Activated CD4-positive, alpha-beta T cell treated with anti-CD3 and anti-CD28 coated beads, Interleukin-10, Interleukin-2, amounts not matched to agents 100 ng/mL and 50 ng/mL, durations not matched to agents 16 hours and 8 hours (primary cell): ENCODE measurements at regions not wholly inside any gene's neighbourhood (a gene's known extent, or its start where the extent isn't known, plus 50 kb on each side); places are given as distances from the start of the nearest gene placed in this dataset.
"Not testable (repeated sequence)": the region's sequence is repeated elsewhere in the genome, so short reads cannot be mapped to it uniquely, and the experiment has no call there.

ENCODE experiments used
- DNase-seq: peaks from one replicate; pipeline ENCODE4 v3.0.0-alpha.2; 2020

DNA sequence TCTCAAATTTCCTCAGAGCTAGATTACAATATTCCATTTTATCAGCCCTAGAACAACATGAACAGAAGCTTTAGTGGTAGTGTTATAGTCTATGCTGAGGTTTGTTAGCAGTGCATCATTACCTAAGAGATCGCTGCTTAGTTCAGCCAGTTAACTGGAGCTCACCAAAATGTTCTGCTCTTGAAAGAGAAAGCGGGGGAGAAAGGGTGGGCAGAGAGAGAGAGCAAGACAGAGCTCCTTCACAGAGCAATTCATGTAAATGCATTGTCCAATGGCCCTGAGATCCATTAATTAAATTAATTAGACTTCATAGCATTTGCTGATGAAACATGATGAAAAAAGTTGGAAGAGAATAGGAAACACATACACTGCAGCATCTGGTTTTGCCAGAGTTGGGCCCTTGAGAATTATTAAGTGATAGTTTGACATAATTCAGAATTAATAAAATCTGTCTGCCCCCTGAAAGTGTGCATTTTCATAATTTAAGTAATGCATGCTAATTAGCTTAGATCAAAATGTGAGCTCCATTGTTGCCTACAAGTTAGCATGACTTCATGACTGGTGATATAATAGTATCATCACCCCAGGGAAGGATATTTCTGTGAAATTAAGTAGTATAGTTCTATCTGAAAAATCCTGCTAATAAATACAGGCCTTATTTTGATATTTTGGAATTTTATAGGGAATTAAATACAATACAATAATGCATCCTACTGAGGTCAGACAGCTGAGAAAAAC lies 86.9 kb upstream of the LYSMD4 start:
- no peak for DNase-seq

DNA sequence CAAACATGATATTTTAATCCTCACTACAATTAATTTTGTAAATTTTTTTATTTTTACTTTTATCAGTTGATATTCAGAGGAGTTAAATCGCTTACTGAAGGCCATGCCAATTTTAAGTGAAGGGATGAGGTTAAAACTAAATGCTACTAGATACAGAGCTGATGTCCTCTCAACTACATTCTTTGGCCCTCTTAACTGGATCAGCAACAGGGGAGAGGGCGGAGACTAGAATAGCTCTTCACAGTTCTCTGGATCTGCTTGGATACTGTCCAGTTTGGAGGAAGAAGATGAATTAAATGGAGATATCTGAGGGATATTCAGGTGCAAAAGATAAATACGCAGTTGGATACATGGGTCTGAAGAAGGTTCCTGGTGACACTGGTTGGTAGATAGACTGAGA lies 85.6 kb upstream of the LYSMD4 start:
- no peak for DNase-seq

DNA sequence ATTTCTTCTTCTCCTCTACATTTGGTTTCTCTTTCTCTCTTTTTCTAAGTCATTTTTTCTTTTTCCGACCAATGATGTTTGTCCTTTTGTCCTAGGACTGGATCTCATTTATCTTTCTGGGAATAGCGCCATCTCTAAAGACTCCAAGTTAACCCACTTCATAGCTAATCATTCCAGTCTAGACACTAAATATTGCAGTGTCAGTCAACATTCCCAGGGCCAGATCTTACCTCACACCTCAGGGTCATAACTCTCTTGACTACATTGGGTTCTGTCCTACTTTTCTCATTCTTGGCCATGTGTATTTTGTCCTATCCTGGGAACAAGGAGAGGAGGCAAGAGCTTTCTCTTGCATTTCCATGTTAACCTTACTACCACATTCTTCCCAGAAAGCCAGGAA lies 83.6 kb upstream of the LYSMD4 start:
- DNase-seq: not testable (repeated sequence)

DNA sequence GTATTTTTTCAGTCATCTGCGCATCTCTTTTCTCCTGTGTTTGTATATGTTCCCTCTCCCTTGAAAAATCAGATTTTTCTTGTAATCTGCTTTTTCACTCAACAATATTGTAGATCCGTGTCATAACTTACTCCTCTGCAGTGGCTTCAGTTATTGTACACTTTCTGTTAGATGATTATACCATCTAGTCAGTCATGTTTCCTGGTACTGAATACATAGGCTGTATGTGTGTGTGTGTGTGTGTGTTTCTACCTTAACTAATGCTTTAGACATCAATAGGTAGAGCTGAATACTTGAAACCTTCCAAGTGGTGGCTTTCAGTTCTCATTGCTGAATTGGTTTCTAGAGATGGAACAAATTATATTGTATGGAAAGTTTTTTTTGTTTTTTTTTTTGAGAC lies 77.4 kb upstream of the LYSMD4 start:
- peak; percentile 48 for DNase-seq

DNA sequence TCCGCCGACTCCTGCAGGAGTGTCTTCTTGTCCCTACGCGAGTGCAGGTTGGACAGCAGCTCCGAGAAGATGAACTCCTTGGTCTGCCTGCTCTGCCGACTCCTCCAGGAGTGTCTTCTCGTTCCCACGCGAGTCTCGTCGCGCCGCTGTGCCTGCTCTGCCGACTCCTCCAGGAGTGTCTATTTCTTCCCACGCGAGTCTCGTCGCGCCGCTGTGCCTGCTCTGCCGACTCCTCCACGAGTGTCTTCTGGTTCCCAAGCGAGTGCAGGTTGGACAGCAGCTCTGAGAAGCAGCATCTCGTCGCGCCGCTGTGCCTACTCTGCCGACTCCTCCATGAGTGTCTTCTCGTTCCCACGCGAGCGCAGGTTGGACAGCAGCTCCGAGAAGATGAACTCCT lies 66.6 kb upstream of the LYSMD4 start:
- not testable (repeated sequence) for DNase-seq

DNA sequence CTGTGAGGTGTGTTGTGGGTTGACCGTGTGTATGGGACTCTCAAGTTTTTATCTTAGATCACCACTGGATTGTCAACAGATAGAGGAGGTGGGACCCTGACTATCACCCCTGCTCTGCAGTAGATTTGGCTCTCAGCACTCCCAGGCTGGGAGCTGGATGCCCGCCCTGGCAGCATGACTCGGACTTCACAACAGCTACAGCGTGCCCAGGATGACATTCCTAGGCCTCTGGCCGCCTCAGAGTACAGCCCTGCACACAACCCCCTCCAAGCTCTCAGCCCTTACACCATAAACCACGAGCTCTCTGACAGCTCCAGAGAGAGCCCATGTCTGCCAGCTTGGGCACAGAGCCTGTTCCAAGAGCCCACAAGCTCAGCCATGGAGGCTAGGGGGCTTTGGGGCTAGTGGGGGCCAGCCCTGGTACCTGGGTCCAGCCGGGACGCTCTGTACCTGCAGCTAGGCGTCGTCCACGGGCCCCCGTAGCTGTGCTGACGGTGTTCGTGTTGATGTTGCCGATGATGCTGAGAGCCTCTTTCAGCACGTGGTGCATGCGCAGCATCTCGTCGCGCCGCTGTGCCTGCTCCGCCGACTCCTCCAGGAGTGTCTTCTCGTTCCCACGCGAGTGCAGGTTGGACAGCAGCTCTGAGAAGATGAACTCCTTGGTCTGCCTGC lies 66.1 kb upstream of the LYSMD4 start:
- not testable (repeated sequence) for DNase-seq

DNA sequence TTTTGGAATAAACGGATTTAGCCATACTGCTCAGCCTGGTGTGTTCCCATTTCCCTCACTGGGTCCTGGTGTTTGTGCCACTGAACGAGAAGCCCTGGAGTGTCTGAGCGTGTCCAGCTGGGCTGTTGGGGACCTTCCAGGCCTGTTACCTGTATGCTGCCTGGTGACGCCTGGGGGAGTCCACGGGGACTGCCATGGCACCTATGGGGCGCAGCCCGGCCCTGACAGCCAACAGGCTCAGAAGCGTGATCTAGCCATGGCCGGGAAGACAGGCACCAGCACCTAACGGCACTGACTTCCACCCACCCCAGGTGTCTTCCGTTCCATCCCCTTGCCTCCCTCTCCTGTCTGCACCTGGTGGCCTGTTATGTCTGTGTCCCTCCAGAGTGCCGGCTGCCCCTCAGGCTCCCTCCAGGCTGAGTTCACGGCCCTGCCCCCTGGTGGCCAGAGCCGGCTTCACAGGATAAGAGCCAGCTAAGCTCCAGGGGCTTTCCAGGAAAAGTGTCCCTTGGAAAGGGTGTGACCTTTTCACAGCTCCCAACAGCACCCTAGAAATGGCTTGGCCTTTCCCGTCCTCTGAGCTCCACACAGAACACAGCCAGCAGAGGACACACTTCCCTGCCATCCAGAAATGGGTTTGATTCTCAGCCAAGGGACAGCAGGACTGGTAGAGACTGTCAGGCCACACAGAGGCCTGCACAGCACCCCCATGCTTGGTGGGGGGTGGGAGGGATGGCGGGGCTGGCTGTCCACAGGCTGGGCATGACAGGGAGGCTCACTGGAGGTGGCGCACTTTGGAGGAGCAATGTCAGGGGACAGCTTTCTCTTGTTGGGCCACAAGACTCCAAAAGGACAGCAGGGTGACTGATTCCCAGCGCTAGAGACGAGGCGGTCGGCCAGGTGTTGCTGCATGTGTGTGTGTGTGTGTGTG lies 64.0 kb upstream of the LYSMD4 start:
- not testable (repeated sequence) for DNase-seq

DNA sequence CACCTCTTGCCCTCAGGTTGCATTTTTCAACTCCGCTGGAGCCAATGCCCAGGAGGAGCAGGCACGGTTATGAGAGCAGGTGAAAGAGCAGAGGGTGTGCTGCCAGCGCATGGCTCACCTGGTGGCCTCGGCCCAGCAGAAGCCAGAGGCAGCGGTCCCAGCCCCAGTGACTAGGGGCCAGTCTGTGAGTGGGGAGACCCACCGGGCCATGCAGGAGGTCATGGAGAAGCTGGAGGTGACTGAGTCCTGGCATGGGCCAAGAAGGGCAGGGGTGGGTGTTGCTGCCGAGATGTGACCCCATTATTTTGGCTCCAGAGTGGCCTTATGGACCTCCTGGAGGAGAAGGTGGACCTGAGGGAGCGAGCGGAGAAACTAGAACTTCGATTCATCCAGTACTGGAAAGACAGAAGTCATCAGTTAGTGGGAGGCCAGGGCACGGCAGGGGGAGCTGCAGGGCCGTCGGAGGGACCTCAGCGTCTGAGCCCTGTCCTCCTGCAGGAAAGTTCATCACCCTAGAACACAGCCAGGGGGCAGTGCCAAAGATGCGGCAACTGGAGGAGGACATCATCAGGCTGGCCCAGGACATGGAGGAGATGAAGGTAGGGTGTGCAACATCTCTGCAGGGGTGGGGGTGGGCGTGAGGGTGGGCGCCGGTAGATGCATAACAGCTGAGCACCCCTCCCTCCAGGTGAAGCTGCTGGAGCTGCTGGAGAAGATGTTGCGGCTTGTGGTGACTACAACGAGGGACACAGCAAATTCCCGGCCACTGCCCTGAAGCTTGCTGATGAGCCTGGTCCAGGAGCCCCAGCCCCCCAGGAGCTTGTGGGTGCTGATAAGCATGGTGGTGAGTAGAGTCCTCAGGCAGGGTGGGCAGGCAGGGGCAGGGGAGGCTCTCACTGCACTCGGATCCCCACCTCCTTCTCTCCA lies 58.9 kb upstream of the LYSMD4 start:
- not testable (repeated sequence) for DNase-seq

DNA sequence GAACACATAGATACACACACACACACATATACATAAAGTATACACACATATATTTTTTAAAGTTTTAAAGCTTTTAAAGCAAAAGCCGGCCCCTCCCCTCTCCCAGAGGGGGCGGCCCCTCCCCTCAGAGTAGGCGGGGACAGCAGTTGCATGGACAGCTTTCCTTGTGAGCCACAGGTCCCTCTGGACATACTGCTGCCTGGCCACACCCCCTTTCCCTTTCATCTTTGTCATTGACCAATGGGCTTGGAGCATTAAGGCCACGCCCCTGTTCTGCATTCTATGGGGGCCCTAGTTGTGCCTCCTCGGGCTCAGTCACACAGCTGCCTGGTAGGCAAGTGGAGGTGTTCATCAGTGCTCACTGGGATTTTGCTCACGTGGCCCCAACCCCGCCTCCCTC lies 57.5 kb upstream of the LYSMD4 start:
- DNase-seq: not testable (repeated sequence)

DNA sequence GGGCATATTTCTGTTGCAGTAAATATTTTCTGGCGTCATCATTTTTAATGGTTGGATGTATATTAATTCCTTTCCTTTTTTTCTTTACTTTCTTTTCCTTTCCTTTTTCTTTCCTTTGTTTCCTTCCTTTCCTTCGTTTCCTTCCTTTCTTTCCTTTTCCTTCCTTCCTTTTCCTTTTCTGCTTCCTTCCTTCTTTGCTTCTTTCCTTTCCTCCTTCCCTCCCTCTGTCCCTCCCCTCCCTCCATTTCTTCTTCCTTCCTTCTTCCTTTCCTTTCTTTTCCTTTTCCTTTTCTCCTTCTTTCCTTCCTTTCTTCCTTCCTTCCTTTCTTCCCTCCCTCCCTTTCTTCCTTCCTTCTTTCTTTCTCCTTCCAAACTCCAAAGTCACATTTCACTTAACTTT lies 54.9 kb upstream of the LYSMD4 start:
- no peak for DNase-seq

DNA sequence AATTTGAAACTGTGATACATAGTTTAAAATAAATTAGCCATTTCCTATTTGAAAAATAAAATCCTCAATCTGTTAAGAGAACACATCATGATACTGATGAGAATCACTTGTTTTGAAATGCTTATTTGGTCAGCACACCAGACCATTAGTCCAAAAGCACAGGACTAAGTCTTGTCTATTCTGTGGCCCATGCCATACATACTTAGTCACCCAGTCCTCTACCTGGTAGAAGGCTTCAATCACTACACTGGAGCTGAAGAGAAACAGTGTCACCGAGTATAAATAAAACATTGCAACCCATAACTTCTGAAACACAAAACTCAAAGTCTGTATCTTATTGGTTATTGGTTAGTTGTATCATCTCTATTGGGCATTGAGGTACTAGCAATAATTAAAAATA lies 51.6 kb upstream of the LYSMD4 start:
- DNase-seq: not testable (repeated sequence)

DNA sequence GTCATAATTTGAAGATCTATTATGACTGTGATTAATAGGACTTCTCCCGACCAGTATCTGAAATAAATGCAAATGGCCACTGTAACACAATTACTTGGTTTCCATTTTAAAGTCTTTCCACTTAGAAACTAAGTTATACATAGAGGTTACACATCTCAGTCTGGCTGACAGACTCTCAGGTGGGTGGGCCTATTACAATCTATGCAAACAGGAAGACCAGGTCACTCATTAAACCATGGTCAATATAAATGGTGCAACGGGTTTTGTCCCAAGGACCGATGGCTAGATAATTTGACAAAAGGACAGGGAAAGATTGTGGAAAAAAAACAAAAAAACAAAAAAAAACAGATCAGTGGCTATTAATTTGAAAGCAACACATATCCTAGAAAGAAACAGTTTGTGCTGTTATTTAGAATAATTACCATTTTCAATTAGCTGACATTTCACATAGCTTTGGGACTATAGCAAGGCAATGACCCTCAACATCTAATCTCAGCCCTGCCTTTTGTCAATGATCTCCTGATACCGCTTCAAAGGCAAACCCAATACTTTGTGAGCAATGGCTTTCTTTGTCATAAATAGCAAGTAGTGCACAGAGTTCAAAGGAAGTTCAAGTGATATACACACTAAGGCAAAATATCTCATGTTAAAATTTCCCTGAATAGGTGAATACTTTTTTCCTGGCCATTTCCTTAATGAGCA lies 50.8 kb upstream of the LYSMD4 start:
- DNase-seq: not testable (repeated sequence)
